ENCODE measurements at regions not wholly inside any gene's neighbourhood (a gene's known extent, or its start where the extent isn't known, plus 50 kb on each side); places are given as distances from the start of the nearest gene placed in this dataset.

DNA sequence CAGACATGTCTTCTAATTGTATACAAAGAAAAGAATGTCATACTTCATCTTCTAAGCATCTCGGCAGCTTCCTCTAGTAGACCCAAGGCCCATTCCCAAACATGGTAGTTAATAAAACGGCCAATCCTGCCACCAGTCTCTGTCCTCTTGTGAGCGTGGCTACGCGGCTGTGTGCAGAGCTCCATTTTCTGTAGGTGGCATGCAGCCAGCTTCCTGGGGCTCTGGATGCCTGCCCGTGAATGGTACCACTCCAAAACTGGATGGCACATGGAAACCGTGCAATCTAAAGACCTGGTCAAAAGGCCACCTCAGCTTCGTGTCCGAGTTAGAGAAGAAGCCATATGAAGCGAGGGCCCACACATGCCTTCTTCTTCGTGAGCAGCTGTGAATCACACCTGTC, 110.7 kb downstream of the SIPA1L2 start:
- TF ChIP-seq, protein P1, sequence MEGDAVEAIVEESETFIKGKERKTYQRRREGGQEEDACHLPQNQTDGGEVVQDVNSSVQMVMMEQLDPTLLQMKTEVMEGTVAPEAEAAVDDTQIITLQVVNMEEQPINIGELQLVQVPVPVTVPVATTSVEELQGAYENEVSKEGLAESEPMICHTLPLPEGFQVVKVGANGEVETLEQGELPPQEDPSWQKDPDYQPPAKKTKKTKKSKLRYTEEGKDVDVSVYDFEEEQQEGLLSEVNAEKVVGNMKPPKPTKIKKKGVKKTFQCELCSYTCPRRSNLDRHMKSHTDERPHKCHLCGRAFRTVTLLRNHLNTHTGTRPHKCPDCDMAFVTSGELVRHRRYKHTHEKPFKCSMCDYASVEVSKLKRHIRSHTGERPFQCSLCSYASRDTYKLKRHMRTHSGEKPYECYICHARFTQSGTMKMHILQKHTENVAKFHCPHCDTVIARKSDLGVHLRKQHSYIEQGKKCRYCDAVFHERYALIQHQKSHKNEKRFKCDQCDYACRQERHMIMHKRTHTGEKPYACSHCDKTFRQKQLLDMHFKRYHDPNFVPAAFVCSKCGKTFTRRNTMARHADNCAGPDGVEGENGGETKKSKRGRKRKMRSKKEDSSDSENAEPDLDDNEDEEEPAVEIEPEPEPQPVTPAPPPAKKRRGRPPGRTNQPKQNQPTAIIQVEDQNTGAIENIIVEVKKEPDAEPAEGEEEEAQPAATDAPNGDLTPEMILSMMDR (IDR thresholded peaks at IDR 0.05; ENCODE audit: low read depth, low read length, poor library complexity, severe bottlenecking): no peak
- TF ChIP-seq EZH2phosphoT487 (IDR thresholded peaks at IDR 0.05; ENCODE audit: borderline replicate concordance, low read length): no peak

Measured in DOHH2 (cell line).